ENCODE measurements at regions not wholly inside any gene's neighbourhood (a gene's known extent, or its start where the extent isn't known, plus 50 kb on each side); places are given as distances from the start of the nearest gene placed in this dataset.
"Not testable (repeated sequence)": the region's sequence is repeated elsewhere in the genome, so short reads cannot be mapped to it uniquely, and the experiment has no call there.

DNA sequence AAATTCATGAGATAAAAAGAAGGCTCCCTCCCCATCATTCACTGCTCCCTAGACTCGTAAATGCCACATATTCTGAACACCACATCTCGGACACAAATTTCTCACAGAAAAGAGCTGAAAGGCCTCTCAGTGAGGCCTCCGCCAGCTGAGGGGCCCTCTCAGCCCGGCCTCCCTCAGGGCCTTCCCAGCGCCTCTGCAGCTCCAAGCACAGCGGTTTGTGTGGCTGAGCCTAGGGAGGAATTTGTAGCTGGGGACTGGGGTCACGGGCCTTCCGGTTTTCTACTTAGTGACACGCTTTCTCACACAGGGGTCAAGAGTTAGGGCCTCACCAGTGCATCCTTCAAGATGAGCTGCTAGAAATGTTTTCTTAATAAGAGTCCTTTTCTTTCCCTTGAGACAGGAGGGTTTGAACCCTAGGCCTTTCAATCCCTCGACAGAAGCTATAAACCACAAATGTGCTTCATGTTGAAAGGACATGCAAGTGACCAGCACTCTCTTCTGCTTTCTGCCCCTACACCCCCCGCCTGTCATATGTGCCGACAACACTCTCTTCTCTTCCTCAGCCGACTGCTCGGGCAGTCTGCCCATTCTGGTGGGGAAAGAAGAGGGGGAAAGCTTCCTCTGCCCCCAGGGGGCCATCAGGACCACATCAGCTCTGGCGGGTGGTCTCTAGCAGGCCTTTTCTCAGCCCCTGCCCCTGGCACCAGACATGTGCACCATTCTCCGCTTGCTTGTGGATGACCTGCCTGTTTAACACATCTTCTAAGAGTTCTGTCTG, 104.9 kb downstream of the CHIC2 start:
- no peak for DNase-seq

DNA sequence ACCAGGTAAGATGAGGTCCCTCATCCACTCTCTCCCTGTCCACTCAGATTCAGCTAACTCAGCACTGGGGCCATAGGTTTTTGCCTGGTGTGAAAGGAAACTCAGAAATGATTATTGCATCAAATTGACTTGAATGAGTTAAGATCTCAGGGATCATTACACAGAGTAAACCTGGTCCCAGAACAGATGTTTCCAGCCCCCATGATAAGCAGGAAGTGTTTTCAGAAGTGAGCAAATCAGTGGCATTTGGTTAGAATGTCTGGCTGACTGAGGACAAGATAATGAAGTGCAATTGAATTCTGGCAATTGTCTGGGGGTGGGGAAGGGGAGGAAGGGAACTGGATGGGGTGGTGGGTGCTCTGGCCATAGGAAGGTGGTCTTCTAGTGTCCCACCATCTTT, 108.0 kb downstream of the CHIC2 start:
- DNase-seq, result no peak

DNA sequence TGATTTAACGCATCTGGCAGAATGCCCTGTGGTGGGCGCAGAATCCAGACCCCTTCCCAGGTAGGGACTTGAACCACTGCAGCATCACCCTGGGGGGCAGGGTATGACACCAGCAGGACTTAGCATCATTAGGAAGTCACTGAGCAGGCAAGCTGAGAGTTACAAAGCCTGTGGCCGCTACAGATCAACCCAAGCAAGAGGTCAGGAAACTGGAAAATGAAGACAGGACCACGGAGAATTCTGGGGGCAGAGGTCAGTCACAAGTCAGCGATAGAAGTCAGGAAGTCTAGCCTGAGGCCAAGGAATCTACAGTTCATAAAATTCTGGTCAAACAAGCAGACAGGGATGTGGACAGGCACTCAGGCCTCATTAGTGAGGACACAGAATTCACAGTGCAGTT, 108.4 kb downstream of the CHIC2 start:
- DNase-seq, result no peak

DNA sequence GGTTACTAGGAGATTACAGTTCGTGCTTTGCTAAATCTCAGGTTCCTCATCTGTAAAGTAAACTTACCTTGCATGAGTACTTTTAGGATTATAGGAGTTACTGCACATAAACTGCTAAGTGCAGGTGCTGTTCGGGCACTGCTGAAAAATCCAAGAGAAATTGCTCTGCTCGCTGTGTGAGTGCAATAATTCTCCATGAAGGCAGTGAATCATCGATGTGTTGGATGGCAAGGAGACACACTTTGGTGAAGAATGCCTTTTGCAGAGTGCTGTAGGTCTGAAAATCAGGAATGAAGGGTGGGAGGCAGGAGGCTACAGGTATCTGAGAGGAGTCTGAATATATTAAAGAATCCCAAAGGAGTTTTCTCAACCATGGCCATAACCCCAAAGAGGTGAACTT, 113.0 kb downstream of the CHIC2 start:
- DNase-seq, result no peak

DNA sequence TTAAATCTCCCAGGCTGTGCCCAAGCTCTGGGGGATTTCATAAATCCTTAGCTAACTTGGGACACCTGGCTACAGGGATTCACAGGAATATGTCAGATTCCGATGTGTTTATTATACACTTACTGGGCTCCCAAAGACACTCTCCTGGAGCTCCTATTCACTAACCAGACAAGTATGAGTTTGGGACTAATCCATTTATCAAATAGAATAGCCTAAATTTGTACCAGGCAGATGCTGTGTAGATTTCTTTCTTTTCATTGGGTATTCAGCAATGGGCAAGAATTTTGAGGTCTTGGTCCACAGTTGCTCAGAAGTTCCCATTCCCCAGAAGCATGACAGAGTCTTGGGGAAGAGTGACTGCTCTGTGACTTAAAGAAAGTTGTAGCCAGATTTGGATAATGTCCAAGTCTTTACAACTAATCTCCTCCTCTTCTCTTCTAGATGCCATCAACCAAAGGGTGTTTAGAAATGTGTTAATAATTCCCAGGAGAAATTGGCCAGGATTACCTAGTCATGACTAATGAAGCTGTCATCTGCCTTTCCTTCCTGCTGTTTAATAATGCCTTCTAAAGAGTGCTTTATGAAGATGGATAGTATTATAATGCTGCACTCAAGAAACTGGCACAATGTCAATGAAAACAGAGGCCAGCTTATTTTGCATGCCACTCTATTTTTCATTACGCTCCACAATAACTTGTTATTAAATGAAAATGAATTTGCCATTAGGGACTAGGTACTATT, 120.9 kb downstream of the CHIC2 start:
- no peak for DNase-seq

DNA sequence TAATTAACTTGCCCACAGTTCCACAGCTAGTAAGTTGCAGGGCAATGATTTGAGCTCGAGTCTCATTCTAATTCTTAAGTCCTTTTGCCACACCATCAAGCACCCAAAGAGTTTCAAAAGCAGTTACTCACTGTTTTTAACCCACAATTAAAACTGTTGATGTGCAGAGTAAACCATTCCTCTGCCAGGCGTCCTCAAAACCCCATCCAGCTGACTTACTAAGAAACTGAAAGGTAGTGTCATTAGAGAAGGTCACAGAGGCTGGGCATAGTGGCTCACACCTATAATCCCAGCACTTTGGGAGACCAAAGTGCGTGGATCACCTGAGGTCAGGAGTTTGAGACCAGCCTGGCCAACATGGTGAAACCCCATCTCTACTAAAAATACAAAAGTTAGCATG, 121.7 kb downstream of the CHIC2 start:
- no peak for DNase-seq

- DNase-seq, result no peak
Observed at GRCh38 chr4:53941331-53941730, 123.1 kb downstream of the CHIC2 start.

- not testable (repeated sequence) for DNase-seq
Observed at GRCh38 chr4:53939892-53940291, 124.5 kb downstream of the CHIC2 start.

GRCh38 chr4:53937918-53938317, 126.5 kb downstream of the CHIC2 start:
- no peak for DNase-seq

DNA sequence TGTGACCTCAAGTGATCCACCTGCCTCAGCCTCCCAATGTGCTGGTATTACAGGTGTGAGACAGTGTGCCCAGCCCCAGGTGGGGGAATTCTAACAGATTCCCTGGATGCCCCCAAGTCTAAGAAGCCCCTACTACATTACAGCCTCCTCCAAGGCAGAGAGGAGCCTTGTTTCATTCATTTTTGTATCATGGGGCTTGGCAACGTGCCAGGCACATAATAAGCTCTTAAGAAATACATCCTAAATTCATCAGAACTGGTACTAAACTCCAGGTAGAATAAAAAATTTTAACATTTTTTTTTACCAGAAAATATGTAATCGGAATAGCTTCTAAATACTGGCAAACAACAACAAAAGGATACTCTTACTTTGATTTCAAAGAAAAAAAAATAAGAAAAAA, 127.1 kb downstream of the CHIC2 start:
- no peak for DNase-seq

DNA sequence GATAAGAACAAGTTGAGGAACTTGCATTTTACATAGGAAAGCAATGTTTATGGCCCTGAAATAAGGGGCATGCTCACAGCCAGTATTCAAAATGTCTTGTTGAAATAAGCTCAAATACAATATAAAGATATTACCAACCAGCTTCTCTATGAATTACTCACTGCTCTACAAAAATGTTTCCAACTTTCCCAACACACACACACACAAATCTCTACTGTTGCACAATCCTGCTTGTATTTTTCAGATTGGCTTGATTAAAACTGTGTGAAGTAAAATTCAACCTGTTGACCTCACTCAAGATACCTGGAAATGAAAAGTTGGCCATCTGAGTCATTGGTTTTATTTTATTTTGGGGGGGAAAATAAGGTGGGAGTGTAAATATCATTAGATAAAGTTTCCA, 128.6 kb downstream of the CHIC2 start:
- DNase-seq, result no peak

- no peak for DNase-seq
Observed at GRCh38 chr4:53932796-53933610, 131.4 kb downstream of the CHIC2 start.

GRCh38 chr4:53931461-53931961, 132.9 kb downstream of the CHIC2 start:
- no peak for DNase-seq

DNA sequence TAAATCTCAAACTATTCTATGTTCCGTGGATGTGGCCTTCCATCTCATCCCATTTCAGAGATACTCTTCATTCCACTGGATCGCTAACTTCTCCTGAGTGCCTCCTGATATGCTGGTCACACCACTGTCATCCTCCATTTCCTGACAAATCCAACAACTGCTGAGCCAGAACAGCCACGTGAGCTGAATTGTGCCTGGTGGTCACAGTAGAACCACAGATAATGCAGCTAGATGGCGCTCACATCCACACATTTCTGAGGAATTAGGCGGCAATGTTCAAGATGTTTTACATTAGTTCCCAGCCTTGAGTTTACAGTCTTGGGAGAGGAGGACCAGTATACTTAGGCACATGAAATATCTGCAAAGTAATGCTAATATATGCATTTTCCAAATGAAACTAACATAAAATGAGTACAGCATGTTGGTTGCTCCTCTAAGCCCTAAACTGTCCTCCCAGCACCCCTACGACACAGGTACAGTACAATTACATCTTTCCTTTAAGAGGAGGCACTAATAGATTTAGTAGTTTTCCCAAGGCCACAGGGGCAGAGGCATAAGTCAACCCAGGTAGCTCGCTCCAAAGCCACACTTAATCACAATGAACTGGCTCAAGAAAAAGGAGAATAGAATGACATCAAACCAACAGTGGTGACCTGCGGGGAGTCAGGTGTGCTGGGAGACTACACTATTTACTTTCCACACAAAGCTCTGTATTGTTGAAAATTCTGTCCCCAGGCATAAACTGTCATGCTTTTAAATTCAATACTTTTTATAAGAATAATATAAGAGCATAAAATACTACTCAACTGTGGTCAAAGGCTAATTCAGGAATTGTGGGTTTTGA, 134.2 kb downstream of the CHIC2 start:
- DNase-seq, result peak; percentile 81

GRCh38 chr4:53929311-53929710, 135.1 kb downstream of the CHIC2 start:
- no peak for DNase-seq

DNA sequence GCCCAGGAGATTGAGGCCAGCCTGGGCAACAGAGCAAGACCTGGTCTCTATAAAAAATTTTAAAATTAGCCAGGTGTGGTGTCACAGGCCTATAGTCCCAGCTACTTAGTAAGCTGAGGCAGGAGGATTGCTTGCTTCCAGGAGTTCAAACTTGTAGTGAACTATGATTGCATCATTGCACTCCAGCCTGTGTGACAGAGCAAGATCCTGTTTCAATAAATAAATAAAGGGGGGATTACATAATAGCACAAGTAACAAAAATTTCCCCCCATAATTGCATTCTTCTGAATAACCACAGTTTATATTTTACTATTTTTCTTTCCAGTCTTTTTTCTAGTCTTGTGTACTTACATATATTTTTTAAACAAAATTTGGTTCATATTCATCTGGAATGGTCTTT, 135.6 kb downstream of the CHIC2 start:
- no peak for DNase-seq

- DNase-seq, result no peak
Observed at GRCh38 chr4:53925050-53925605, 139.3 kb downstream of the CHIC2 start.

- no peak for DNase-seq
Observed at GRCh38 chr4:53924333-53925049, 139.9 kb downstream of the CHIC2 start.

- DNase-seq, result no peak
Observed at GRCh38 chr4:53923921-53924320, 140.5 kb downstream of the CHIC2 start.

DNA sequence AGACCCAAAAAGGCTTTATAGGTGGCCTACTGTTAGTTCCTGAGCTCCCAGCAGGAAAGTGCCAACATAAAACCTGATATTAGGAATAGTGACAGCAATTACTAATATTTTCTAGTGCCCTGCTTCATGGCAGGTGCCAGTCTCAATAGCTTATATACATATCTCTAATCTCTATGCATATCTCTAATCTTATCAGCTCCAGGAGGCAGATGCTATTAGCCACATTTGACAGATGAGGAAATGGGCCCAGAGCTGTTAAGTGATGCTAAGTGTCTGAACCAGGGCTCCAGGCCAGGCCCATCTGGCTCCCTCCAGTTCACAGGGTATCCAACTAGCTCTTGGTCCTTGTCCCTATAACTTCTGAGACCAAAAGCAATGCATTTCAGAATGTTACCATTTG, 142.5 kb downstream of the CHIC2 start:
- no peak for DNase-seq

- no peak for DNase-seq
Observed at GRCh38 chr4:53920883-53921282, 143.5 kb downstream of the CHIC2 start.
